ENCODE measurements at regions not wholly inside any gene's neighbourhood (a gene's known extent, or its start where the extent isn't known, plus 50 kb on each side); places are given as distances from the start of the nearest gene placed in this dataset.
A peak's percentile ranks its signal among the peaks of the same experiment; 100 is the strongest.

DNA sequence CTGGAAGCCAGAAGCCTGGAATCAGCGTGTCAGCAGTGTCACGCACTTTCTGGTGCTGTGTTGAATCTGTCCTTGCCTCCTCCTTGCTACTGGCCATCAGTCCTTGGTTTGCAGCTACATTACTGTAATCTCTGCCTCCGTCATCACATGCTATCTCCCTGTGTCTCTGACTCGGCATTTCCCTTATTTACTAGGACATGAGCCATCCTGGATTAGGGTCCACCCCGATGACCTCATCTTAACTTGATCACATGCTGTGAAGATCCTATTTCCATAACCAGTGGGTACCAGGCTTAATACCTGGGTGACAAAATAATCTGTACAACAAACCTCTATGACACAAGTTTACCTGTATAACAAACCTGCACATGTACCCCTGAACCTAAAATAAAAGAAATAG lies 518.0 kb upstream of the KLF6 start:
- Histone ChIP-seq H3K9me3 (replicated peaks; ENCODE audit: control insufficient read depth, insufficient read depth, low read depth, low read length) (no peaks in the 10 kb centered on the region), H3K79me2 (ENCODE audit: control insufficient read depth, insufficient read depth, low read length) (no peaks in the 10 kb centered on the region), H3K27me3 (ENCODE audit: control insufficient read depth in 2 of 2, insufficient read depth in 2 of 2, low read length in 2 of 2) (no peaks in the 10 kb centered on the region; a peak in 1 of 5 replicates), H2AFZ (ENCODE audit: low read depth, low read length) (no peak overlapping the region), H3K36me3 (ENCODE audit: control insufficient read depth, insufficient read depth, low read length) (no peaks in the 10 kb centered on the region), H3K4me1 (replicated peaks in 1 of 2; ENCODE audit: control insufficient read depth in 2 of 2, insufficient read depth in 2 of 2, low read length in 2 of 2) (no peaks in the 10 kb centered on the region), H3K9ac (ENCODE audit: insufficient read depth in 1 of 2, low read depth in 2 of 2, low read length in 2 of 2) (no peak overlapping the region), H3K4me2 (ENCODE audit: insufficient read depth, low read length) (no peak overlapping the region), H3K9me1 (ENCODE audit: control insufficient read depth, insufficient read depth, low read length) (no peaks in the 10 kb centered on the region), H3K4me3 (no peak overlapping the region), H3K27ac (ENCODE audit: extremely low read depth, low read depth, low read length) (no peak overlapping the region), H4K20me1 (replicated peaks; ENCODE audit: control insufficient read depth, insufficient read depth, low read length) (no peaks in the 10 kb centered on the region)
- no TSS peak for BruUV-seq (replicated peaks)
- intact Hi-C loops (cut with micrococcal nuclease) = no loop called here
- 0% methylated on average over 5 of the region's 5 CpGs for WGBS (ENCODE audit: insufficient coverage, low coverage, missing lambda C conversion rate)
- no peak for FAIRE-seq
- in situ Hi-C loops (cut with MboI) = no loop called here
- no peak for DNase-seq (ENCODE audit: extremely low read depth in 1 of 4, low spot score in 3 of 4)
- ChIA-PET CTCF (ENCODE audit: low intra/inter-chr PET ratio) (no interaction called here), POLR2A (no interaction called here)
- ATAC-seq = no peak
- TF ChIP-seq ATF7 (IDR thresholded peaks at IDR 0.05) = 0 out of 2 replicates have a peak, but pooled peaks have one; percentile 29
- TF ChIP-seq CBFB (CRISPR knock-in tag; IDR thresholded peaks at IDR 0.05) = no peak
- no peak for TF ChIP-seq NFRKB (IDR thresholded peaks at IDR 0.05; ENCODE audit: low read depth)
- no peak for TF ChIP-seq POLR2B (IDR thresholded peaks at IDR 0.05; ENCODE audit: low read depth, partially characterized antibody)
- no peak for TF ChIP-seq MCM3 (IDR thresholded peaks at IDR 0.05)
- no peak for TF ChIP-seq ARNT (IDR thresholded peaks at IDR 0.05)
- 0 out of 2 replicates have a peak, but pooled peaks have one; percentile 29 for TF ChIP-seq NFE2 (IDR thresholded peaks at IDR 0.05; ENCODE audit: low read depth)
- no peak for TF ChIP-seq ATF1 (CRISPR knock-in tag; IDR thresholded peaks at IDR 0.05)
- TF ChIP-seq ATF1 (tag; IDR thresholded peaks at IDR 0.05) = 0 out of 2 replicates have a peak, but pooled peaks have one; percentile 11
- TF ChIP-seq JUND (IDR thresholded peaks at IDR 0.05; ENCODE audit: borderline replicate concordance, low read depth, low read length) = no peak
- TF ChIP-seq JUND (tag; IDR thresholded peaks at IDR 0.05; ENCODE audit: borderline replicate concordance, low read depth, low read length) = 0 out of 3 replicates have a peak, but pooled peaks have one; percentile 50
- TF ChIP-seq, protein P1, sequence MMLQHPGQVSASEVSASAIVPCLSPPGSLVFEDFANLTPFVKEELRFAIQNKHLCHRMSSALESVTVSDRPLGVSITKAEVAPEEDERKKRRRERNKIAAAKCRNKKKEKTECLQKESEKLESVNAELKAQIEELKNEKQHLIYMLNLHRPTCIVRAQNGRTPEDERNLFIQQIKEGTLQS (IDR thresholded peaks at IDR 0.05) = peak; percentile 78
- TF ChIP-seq, protein P1 (CRISPR knock-in tag; conservative IDR thresholded peaks at IDR 0.05) = no peak
- TF ChIP-seq CSDE1 (IDR thresholded peaks at IDR 0.05) = no peak
- TF ChIP-seq MAFG (tag; conservative IDR thresholded peaks at IDR 0.05) = 0 out of 2 replicates have a peak, but pooled peaks have one; percentile 28
- 0 out of 2 replicates have a peak, but pooled peaks have one; percentile 23 for TF ChIP-seq CREM (IDR thresholded peaks at IDR 0.05; ENCODE audit: low read depth)
- no peak for TF ChIP-seq FIP1L1 (IDR thresholded peaks at IDR 0.05; ENCODE audit: low read depth, low read length, poor library complexity, severe bottlenecking)
- TF ChIP-seq ZBTB43 (CRISPR knock-in tag; IDR thresholded peaks at IDR 0.05) = no peak

All from K562 (cell line).